SK-N-SH treated with all-trans-retinoic acid at 6 μM for 48 hours (cell line): ENCODE measurements at regions not wholly inside any gene's neighbourhood (a gene's known extent, or its start where the extent isn't known, plus 50 kb on each side); places are given as distances from the start of the nearest gene placed in this dataset.

Experiments used
- ESRRG ChIP-seq: fragments of 250-450 bp; sonication (Bioruptor Pico); IDR thresholded peaks from 2 replicates; pipeline ENCODE4 v1.6.1; 2021; ENCODE audit warnings: mild to moderate bottlenecking
- OSR1 ChIP-seq: fragments of 250-450 bp; sonication (Bioruptor Pico); IDR thresholded peaks from 2 replicates; pipeline ENCODE4 v1.8.0; 2022; ENCODE audit warnings: moderate library complexity, mild to moderate bottlenecking, inconsistent platforms
- PATZ1 ChIP-seq: fragments of 250-450 bp; sonication (Bioruptor Pico); IDR thresholded peaks from 2 replicates; pipeline ENCODE4 v1.8.0; 2020; ENCODE audit warnings: mild to moderate bottlenecking, moderate library complexity, borderline replicate concordance
- POU6F1 ChIP-seq: fragments of 250-450 bp; sonication (Bioruptor Pico); IDR thresholded peaks from 2 replicates; pipeline ENCODE4 v1.8.0; 2021; ENCODE audit warnings: low read depth, mild to moderate bottlenecking, moderate library complexity, borderline replicate concordance

GRCh38 chr14:52146504-52146903 is 77.6 kb upstream of the NID2 start:
- no peak for TF ChIP-seq ESRRG
- no peak for TF ChIP-seq POU6F1 (CRISPR knock-in tag)
- TF ChIP-seq OSR1, result no peak
- TF ChIP-seq PATZ1 (CRISPR knock-in tag), result no peak
